ENCODE measurements at regions not wholly inside any gene's neighbourhood (a gene's known extent, or its start where the extent isn't known, plus 50 kb on each side); places are given as distances from the start of the nearest gene placed in this dataset.

GRCh38 chr4:11937941-11938340 lies 509.2 kb upstream of the HS3ST1 start:
- H3K4me1 Mint-ChIP-seq (ENCODE audit: low read depth), result no peaks in the 10 kb centered on the region
- H3K36me3 Mint-ChIP-seq (ENCODE audit: low read depth), result no peaks in the 10 kb centered on the region
- TF ChIP-seq CTCF (IDR thresholded peaks at IDR 0.05), result no peak
- no peaks in the 10 kb centered on the region for H3K27me3 Mint-ChIP-seq (ENCODE audit: insufficient read depth)
- no peak for DNase-seq
- H3K9me3 Mint-ChIP-seq, result peaks cover 31% of the 10 kb centered on the region
- no peak overlapping the region for H3K4me3 Mint-ChIP-seq
- H3K27ac Mint-ChIP-seq, result no peak overlapping the region

GRCh38 chr4:11931266-11931820 lies 502.6 kb upstream of the HS3ST1 start:
- Mint-ChIP-seq H3K4me3 (no peak overlapping the region), H3K9me3 (peaks cover 46% of the 10 kb centered on the region), H3K36me3 (ENCODE audit: low read depth) (no peaks in the 10 kb centered on the region; the same call in 1 of the 2 replicates), H3K4me1 (ENCODE audit: low read depth) (no peaks in the 10 kb centered on the region), H3K27me3 (ENCODE audit: insufficient read depth) (no peaks in the 10 kb centered on the region), H3K27ac (no peak overlapping the region)
- no peak for TF ChIP-seq CTCF (IDR thresholded peaks at IDR 0.05)
- DNase-seq, result no peak

DNA sequence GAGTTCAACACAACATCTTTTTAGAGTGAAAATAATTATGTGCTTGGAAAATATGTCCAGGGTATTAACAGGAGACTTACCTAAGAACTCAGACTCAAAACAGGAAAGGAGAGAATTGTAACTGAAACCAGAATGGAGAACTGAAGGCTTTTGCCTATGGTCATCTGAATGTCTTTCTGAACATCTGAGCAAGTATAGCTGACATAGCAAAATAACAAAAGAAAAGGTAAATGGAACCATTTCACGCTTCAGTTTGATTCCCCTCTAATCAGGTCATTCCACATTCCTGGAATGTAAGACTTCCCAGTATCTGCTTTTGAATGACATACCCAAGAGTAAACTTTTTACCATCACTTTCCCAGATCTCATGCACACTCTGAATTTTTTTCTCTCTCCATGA lies 500.4 kb upstream of the HS3ST1 start:
- DNase-seq, result no peak
- Mint-ChIP-seq H3K27me3 (ENCODE audit: insufficient read depth) (no peaks in the 10 kb centered on the region), H3K4me1 (ENCODE audit: low read depth) (no peaks in the 10 kb centered on the region), H3K27ac (no peak overlapping the region), H3K4me3 (no peak overlapping the region), H3K9me3 (peaks cover 60% of the 10 kb centered on the region), H3K36me3 (ENCODE audit: low read depth) (no peaks in the 10 kb centered on the region; the same call in 1 of the 2 replicates)
- no peak for TF ChIP-seq CTCF (IDR thresholded peaks at IDR 0.05)

- Mint-ChIP-seq H3K36me3 (ENCODE audit: low read depth) (peaks cover 5% of the 10 kb centered on the region; the same call in 1 of the 2 replicates), H3K9me3 (peaks cover 49% of the 10 kb centered on the region), H3K4me1 (ENCODE audit: low read depth) (no peaks in the 10 kb centered on the region), H3K27ac (no peak overlapping the region), H3K4me3 (no peak overlapping the region), H3K27me3 (ENCODE audit: insufficient read depth) (peaks cover 3% of the 10 kb centered on the region)
- no peak for TF ChIP-seq CTCF (IDR thresholded peaks at IDR 0.05)
- DNase-seq, result no peak
Observed at GRCh38 chr4:11919316-11919715, 490.6 kb upstream of the HS3ST1 start.

DNA sequence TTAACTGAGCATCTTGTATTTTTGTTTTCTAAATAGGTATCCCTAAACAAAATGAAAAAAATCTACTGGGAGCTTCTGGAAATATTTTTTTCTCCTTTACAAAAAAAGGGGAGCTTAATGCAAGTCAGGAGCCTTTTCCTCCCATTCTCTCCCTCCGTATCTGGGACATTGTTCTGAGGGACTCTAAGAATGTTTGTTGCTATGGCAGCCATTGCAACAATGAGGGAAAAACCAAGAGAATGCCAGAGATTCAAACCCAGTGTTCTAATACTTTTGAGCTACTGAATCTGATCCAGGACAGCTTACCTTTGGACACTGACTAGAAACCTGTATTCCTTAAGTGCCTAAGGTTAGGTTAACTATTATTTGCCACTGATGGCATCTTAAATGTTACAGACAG lies 485.7 kb upstream of the HS3ST1 start:
- no peak overlapping the region for H3K27ac Mint-ChIP-seq
- H3K4me3 Mint-ChIP-seq, result no peak overlapping the region
- H3K36me3 Mint-ChIP-seq (ENCODE audit: low read depth), result 0 out of 2 replicates have a peak, but pooled peaks cover 5% of the 10 kb centered on the region
- H3K9me3 Mint-ChIP-seq, result peaks cover 43% of the 10 kb centered on the region
- H3K4me1 Mint-ChIP-seq (ENCODE audit: low read depth), result no peaks in the 10 kb centered on the region
- DNase-seq, result no peak
- H3K27me3 Mint-ChIP-seq (ENCODE audit: insufficient read depth), result no peaks in the 10 kb centered on the region
- TF ChIP-seq CTCF (IDR thresholded peaks at IDR 0.05), result no peak

DNA sequence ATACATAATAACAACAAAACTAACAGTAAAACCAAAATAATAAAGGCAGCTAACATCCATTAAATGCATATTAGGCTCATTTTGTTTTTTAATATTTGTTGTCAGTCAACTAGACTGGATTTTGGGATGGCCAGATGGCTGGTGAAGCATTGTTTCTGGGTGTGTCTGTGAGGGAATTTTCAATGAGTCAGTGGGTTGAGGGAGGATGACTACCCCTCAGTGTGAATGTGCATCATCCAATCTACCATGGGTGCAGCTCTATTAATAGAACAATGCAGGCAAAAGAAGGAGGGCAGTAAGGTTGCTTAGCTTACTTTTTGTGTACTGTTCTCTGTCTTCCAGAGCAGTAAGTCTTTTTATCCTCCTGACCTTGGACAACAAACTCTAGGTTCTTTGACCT lies 484.2 kb upstream of the HS3ST1 start:
- Mint-ChIP-seq H3K36me3 (ENCODE audit: low read depth) (0 out of 2 replicates have a peak, but pooled peaks cover 5% of the 10 kb centered on the region), H3K27me3 (ENCODE audit: insufficient read depth) (no peaks in the 10 kb centered on the region), H3K9me3 (peaks cover 48% of the 10 kb centered on the region), H3K4me3 (no peak overlapping the region), H3K27ac (no peak overlapping the region), H3K4me1 (ENCODE audit: low read depth) (no peaks in the 10 kb centered on the region)
- no peak for DNase-seq
- TF ChIP-seq CTCF (IDR thresholded peaks at IDR 0.05), result no peak
